ENCODE measurements at regions not wholly inside any gene's neighbourhood (a gene's known extent, or its start where the extent isn't known, plus 50 kb on each side); places are given as distances from the start of the nearest gene placed in this dataset.
"Not testable (repeated sequence)": the region's sequence is repeated elsewhere in the genome, so short reads cannot be mapped to it uniquely, and the experiment has no call there.

DNA sequence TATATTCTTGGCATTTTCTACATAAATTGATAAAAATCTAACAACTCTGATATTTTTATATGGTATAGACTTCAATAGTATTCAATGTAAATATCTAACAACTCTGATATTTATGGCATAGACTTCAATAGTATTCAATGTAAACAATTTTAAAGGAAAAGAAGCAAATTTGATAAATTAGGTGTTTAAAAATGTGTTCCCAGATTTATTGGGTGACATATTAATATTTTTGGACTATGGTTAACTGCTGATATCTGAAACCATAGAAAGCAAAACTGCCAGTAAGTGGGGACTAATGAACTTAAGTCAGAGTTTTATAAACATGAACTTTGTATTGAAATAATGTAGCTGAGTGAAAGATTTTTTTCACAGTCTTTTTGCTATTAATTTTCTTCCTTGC, 1576.0 kb upstream of the DDX18 start:
- ATAC-seq (replicated peaks in 6 of 8) = no peak
- in situ Hi-C loops (cut with MboI; ENCODE audit: low pct_unique_long_range_greater_than_20kb in 2 of 9, low sequenced_read_pairs in 9 of 9, unreplicated experiment in 9 of 9) = no loop called here
- no peaks in the 10 kb centered on the region for H3K4me1 ChIP-seq (replicated peaks in 1 of 2)
- H3K27ac ChIP-seq = no peak overlapping the region
- no peak overlapping the region for H3K4me3 ChIP-seq

DNA sequence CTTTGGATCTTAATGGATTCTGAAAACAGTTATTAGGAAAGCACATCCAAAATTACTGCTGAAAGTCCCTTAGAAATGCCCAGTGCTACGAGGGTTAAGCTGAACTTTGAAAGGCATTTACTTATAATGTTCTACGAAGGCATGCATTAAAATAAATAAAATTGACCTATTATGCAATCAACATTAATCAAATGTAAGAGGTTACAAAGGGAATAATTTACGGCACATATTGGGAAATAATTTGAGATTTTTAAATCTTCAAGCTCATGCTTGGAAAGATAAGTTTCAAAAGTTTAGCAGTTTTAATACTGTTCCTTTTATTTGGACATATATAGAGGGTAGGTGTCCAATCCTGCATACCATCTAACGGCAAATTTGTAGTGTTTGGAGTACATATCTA, 1564.1 kb upstream of the DDX18 start:
- no peaks in the 10 kb centered on the region for H3K4me1 ChIP-seq (replicated peaks in 1 of 2)
- H3K4me3 ChIP-seq = no peak overlapping the region
- H3K27ac ChIP-seq = no peak overlapping the region
- in situ Hi-C loops (cut with MboI; ENCODE audit: low pct_unique_long_range_greater_than_20kb in 2 of 9, low sequenced_read_pairs in 9 of 9, unreplicated experiment in 9 of 9) = no loop called here
- WGBS, 10 experiments = 3 to 96% (median 71%) methylated on average over 2 to 4 of the region's 4 CpGs
- ATAC-seq (replicated peaks in 6 of 8) = no peak

GRCh38 chr2:116264872-116265271, 1549.6 kb upstream of the DDX18 start:
- in situ Hi-C loops (cut with MboI; ENCODE audit: low pct_unique_long_range_greater_than_20kb in 2 of 9, low sequenced_read_pairs in 9 of 9, unreplicated experiment in 9 of 9) = no loop called here

GRCh38 chr2:116269040-116269439, 1545.5 kb upstream of the DDX18 start:
- in situ Hi-C loops (cut with MboI; ENCODE audit: low pct_unique_long_range_greater_than_20kb in 2 of 9, low sequenced_read_pairs in 9 of 9, unreplicated experiment in 9 of 9) = no loop called here
- Histone ChIP-seq H3K27ac (no peak overlapping the region), H3K4me1 (replicated peaks in 1 of 2) (no peaks in the 10 kb centered on the region), H3K4me3 (no peak overlapping the region)
- no peak for ATAC-seq (replicated peaks in 6 of 8)
- WGBS, 10 experiments = 0 to 100% (median 95%) methylated on average over 1 to 8 of the region's 13 CpGs; no CpG with 5 or more reads in 2 of the 10 experiments

More at GRCh38 chr2:116264872-116265271, 1549.6 kb upstream of the DDX18 start:
- ATAC-seq (replicated peaks in 6 of 8) = no peak
- Histone ChIP-seq H3K4me3 (no peak overlapping the region), H3K27ac (no peak overlapping the region), H3K4me1 (replicated peaks in 1 of 2) (no peaks in the 10 kb centered on the region)
- 7 to 100% (median 70%) methylated on average over 2 to 5 of the region's 5 CpGs for WGBS, 10 experiments

- 0 to 100% (median 80%) methylated on average over 1 of the region's 1 CpG; no CpG with 5 or more reads in 1 of the 10 experiments for WGBS, 10 experiments
- no peak for ATAC-seq (replicated peaks in 6 of 8)
- in situ Hi-C loops (cut with MboI; ENCODE audit: low pct_unique_long_range_greater_than_20kb in 2 of 9, low sequenced_read_pairs in 9 of 9, unreplicated experiment in 9 of 9) = no loop called here
- Histone ChIP-seq H3K4me3 (no peak overlapping the region), H3K27ac (no peak overlapping the region), H3K4me1 (replicated peaks in 1 of 2) (no peaks in the 10 kb centered on the region)
Observed at GRCh38 chr2:116304328-116304727, 1510.2 kb upstream of the DDX18 start.

DNA sequence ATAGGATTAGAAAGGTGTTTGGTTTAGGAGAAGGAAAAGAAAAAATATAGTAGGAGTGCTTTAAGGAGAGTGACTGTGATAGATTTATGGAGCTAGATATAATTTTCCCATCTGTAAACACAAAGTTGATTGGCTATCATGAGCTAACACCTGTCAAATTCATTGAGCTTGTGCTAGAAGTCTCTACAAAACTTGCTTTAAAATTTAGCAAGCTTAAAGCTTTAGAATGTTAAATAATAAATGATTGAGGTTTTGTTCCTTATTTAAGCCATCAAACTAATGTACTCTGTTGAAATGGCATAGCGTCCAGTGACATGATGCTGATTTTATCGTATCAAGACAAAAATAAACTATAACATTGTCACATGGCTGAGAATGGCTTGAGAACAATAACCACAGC, 1497.4 kb upstream of the DDX18 start:
- H3K4me1 ChIP-seq (replicated peaks in 1 of 2) = peaks cover 0 to 13% of the 10 kb centered on the region in 2 donors
- H3K4me3 ChIP-seq = no peak overlapping the region
- 0 to 87% (median 53%) methylated on average over 1 to 2 of the region's 2 CpGs; no CpG with 5 or more reads in 2 of the 10 experiments for WGBS, 10 experiments
- in situ Hi-C loops (cut with MboI; ENCODE audit: low pct_unique_long_range_greater_than_20kb in 2 of 9, low sequenced_read_pairs in 9 of 9, unreplicated experiment in 9 of 9) = no loop called here
- H3K27ac ChIP-seq = no peak overlapping the region
- no peak for ATAC-seq (replicated peaks in 6 of 8)

DNA sequence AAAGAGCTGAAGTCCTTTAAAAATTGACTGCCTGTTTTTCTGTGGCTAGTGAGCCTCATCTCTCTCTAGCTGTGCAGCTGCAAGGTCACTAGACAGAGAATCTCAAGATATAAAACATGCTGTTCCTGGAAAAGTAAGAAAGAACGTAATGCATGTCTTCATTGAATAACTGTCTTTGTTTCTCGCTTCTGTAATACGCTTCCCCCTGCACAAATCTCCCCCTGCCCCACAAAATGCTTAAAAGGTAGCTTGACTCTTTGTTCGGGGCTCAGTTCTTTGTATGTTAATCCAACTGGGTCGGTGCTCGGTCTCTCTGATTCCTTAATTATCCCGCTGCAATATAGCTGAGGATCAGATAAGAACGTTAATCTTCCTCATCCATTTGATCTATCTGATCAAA, 1495.9 kb upstream of the DDX18 start:
- H3K4me3 ChIP-seq; ATAC-seq (replicated peaks in 6 of 8); in situ Hi-C loops (cut with MboI; ENCODE audit: low pct_unique_long_range_greater_than_20kb in 2 of 9, low sequenced_read_pairs in 9 of 9, unreplicated experiment in 9 of 9): not testable (repeated sequence)
- peak overlapping the region in 1 of 2 donors; percentile 18 for H3K27ac ChIP-seq
- WGBS, 10 experiments = 36 to 87% (median 73%) methylated on average over 1 to 8 of the region's 8 CpGs
- peaks cover 0 to 13% of the 10 kb centered on the region in 2 donors for H3K4me1 ChIP-seq (replicated peaks in 1 of 2)

GRCh38 chr2:116319001-116319400, 1495.5 kb upstream of the DDX18 start:
- no peak overlapping the region for H3K27ac ChIP-seq
- peaks cover 0 to 13% of the 10 kb centered on the region in 2 donors for H3K4me1 ChIP-seq (replicated peaks in 1 of 2)
- 0 to 86% (median 29%) methylated on average over 1 of the region's 1 CpG; no CpG with 5 or more reads in 3 of the 10 experiments for WGBS, 10 experiments
- in situ Hi-C loops (cut with MboI; ENCODE audit: low pct_unique_long_range_greater_than_20kb in 2 of 9, low sequenced_read_pairs in 9 of 9, unreplicated experiment in 9 of 9) = no loop called here
- no peak for ATAC-seq (replicated peaks in 6 of 8)
- H3K4me3 ChIP-seq = no peak overlapping the region

GRCh38 chr2:116319935-116320334, 1494.6 kb upstream of the DDX18 start:
- Histone ChIP-seq H3K4me1 (replicated peaks in 1 of 2) (peaks cover 0 to 13% of the 10 kb centered on the region in 2 donors), H3K27ac (no peak overlapping the region), H3K4me3 (no peak overlapping the region)
- ATAC-seq (replicated peaks in 6 of 8) = peak in 2 of 8 experiments; percentile 17 to 62
- in situ Hi-C loops (cut with MboI; ENCODE audit: low pct_unique_long_range_greater_than_20kb in 2 of 9, low sequenced_read_pairs in 9 of 9, unreplicated experiment in 9 of 9) = no loop called here

GRCh38 chr2:116329280-116329679, 1485.2 kb upstream of the DDX18 start:
- 0 to 100% (median 71%) methylated on average over 1 to 3 of the region's 3 CpGs for WGBS, 10 experiments
- in situ Hi-C loops (cut with MboI; ENCODE audit: low pct_unique_long_range_greater_than_20kb in 2 of 9, low sequenced_read_pairs in 9 of 9, unreplicated experiment in 9 of 9) = no loop called here
- Histone ChIP-seq H3K4me3 (no peak overlapping the region), H3K4me1 (replicated peaks in 1 of 2) (no peaks in the 10 kb centered on the region), H3K27ac (no peak overlapping the region)
- ATAC-seq (replicated peaks in 6 of 8) = peak in 3 of 8 experiments; percentile 26 to 56 (median 52)

GRCh38 chr2:116340690-116341089, 1473.8 kb upstream of the DDX18 start:
- WGBS, 10 experiments = 0 to 83% (median 63%) methylated on average over 1 to 2 of the region's 2 CpGs
- in situ Hi-C loops (cut with MboI; ENCODE audit: low pct_unique_long_range_greater_than_20kb in 2 of 9, low sequenced_read_pairs in 9 of 9, unreplicated experiment in 9 of 9) = no loop called here
- H3K4me1 ChIP-seq (replicated peaks in 1 of 2) = peaks cover 0 to 5% of the 10 kb centered on the region in 2 donors
- ATAC-seq (replicated peaks in 6 of 8) = peak in 3 of 8 experiments; percentile 40 to 62 (median 52)
- H3K27ac ChIP-seq = no peak overlapping the region
- H3K4me3 ChIP-seq = no peak overlapping the region

DNA sequence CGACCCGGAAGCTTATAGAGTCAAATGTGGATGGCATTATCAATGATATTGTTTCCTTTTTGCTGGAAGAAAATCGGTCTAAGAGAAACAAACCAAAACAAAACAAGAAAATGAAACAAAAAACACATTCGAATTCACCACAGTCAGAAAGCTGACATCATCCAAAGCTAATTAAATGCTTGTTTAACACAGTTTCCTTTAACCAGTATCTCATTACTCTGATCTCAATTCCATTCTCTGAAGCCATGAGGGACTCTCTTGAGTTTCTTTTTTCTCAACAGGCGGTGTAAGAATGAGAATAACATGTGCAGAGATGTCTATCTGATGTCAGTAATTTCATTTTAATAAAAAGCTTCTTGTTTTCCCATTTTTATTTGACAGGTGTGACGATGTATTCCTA, 1448.3 kb upstream of the DDX18 start:
- no peak for ATAC-seq (replicated peaks in 6 of 8)
- no peak overlapping the region for H3K27ac ChIP-seq
- H3K4me3 ChIP-seq = no peak overlapping the region
- 11 to 93% (median 57%) methylated on average over 2 to 6 of the region's 6 CpGs for WGBS, 10 experiments
- in situ Hi-C loops (cut with MboI; ENCODE audit: low pct_unique_long_range_greater_than_20kb in 2 of 9, low sequenced_read_pairs in 9 of 9, unreplicated experiment in 9 of 9) = no loop called here
- no peaks in the 10 kb centered on the region for H3K4me1 ChIP-seq (replicated peaks in 1 of 2)

- in situ Hi-C loops (cut with MboI; ENCODE audit: low pct_unique_long_range_greater_than_20kb in 2 of 9, low sequenced_read_pairs in 9 of 9, unreplicated experiment in 9 of 9) = no loop called here
- no peak for ATAC-seq (replicated peaks in 6 of 8)
- no peak overlapping the region for H3K4me3 ChIP-seq
- 0 to 96% (median 70%) methylated on average over 2 to 5 of the region's 5 CpGs; no CpG with 5 or more reads in 2 of the 10 experiments for WGBS, 10 experiments
- H3K4me1 ChIP-seq (replicated peaks in 1 of 2) = no peaks in the 10 kb centered on the region
- no peak overlapping the region for H3K27ac ChIP-seq
Observed at GRCh38 chr2:116378786-116379185, 1435.7 kb upstream of the DDX18 start.

DNA sequence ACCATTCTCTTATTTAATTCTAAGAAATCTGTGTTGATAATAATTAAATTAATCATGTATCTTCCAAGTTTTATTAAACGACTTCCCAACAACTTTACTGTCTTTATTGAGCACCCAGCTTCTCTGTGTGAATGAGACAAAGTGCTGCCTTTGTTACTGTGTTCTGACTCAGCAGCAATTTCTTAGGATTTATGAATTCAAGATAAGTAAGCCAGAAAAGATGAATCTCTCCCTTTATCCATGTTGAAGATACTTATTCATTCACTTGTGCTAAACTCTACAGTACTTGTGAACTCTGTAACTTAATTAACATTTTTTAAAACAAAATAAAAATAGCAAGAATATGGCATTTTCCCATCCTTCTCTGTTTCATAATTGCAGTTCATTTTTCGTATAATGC, 1403.3 kb upstream of the DDX18 start:
- ATAC-seq (replicated peaks in 6 of 8) = no peak
- 0 to 79% (median 33%) methylated on average over 1 to 2 of the region's 2 CpGs for WGBS, 10 experiments
- Histone ChIP-seq H3K4me1 (replicated peaks in 1 of 2) (no peaks in the 10 kb centered on the region), H3K4me3 (no peak overlapping the region), H3K27ac (no peak overlapping the region)
- in situ Hi-C loops (cut with MboI; ENCODE audit: low pct_unique_long_range_greater_than_20kb in 2 of 9, low sequenced_read_pairs in 9 of 9, unreplicated experiment in 9 of 9) = no loop called here

Measured in motor neuron (in vitro differentiated cells).